ENCODE measurements at regions not wholly inside any gene's neighbourhood (a gene's known extent, or its start where the extent isn't known, plus 50 kb on each side); places are given as distances from the start of the nearest gene placed in this dataset.

GRCh38 chr2:7392076-7392787 is 475.0 kb downstream of the RNF144A start:
- DNase-seq, result no peak

DNA sequence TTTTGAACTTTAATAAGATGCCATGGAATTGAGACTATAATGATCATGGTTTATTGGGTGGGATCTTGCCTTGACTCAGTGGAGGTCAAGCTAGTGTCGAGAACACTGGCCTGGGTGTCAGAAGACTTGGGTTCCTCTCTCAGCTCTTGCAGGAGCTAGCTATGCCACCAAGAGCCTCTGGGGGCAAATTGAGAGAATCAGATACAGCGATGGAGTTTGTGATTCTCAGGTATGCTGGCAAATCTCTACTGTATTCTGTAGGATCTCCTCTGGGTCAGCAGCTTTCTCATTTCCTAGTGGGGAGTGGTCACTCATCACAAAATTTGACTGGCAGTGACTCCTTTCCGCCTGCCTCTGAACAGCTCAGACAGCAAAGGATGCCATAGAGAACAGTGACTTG is 477.0 kb downstream of the RNF144A start:
- DNase-seq, result no peak

DNA sequence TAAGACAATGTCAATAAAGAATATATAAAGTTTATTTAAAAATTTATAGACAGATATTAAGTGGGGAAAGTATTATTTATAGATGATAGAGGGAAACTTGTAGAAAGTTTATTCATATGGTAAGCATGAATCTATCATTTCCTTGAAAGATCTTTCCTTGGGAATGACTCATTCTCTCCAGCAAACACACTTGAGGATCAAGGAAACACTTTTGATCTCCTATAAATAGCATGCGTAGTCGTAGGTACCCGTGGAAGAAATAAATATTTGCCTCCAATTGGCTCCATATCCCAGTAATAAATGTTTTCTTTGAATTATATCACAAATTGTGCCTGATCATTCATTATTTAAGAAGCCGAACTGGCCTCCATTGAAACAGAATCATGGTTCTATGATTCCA is 483.4 kb downstream of the RNF144A start:
- DNase-seq, result no peak

DNA sequence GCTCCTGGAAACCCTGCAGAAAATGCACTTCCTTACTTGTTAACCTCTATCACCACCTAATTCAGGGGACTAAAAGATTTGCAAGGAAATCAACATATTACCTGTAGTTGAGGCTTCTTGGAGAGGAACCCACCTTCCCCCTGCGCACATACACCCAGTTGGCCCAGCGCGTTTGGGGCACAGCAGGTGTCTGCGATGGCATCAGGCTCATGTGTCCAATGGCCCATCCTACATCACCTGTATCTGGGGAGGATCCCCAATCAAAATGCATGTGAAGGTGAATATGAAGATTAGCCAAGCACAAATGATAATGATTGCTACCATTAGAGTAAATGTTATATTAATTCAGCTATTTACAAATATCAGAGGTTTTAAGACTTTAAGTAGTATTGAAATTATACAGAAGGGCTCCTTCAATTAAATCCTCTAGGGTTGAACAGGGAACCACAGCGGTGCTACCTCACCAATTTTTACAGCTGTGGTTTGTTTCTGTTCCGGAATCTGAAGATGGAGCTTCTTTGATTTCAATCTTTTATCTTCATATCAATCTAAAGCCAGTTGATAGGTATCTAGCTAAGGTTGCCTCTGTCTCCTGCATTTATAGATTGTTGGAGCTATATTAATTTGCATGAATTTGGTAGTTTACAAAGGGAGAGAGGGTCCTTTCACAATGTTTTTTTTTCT is 486.0 kb downstream of the RNF144A start:
- no peak for DNase-seq

- DNase-seq, result no peak
Measured at GRCh38 chr2:7405861-7406715, 488.9 kb downstream of the RNF144A start.

GRCh38 chr2:7407001-7407400 is 489.8 kb downstream of the RNF144A start:
- no peak for DNase-seq

GRCh38 chr2:7407906-7408680 is 490.9 kb downstream of the RNF144A start:
- DNase-seq, result no peak

GRCh38 chr2:7411691-7412090 is 494.5 kb downstream of the RNF144A start:
- DNase-seq, result no peak

DNA sequence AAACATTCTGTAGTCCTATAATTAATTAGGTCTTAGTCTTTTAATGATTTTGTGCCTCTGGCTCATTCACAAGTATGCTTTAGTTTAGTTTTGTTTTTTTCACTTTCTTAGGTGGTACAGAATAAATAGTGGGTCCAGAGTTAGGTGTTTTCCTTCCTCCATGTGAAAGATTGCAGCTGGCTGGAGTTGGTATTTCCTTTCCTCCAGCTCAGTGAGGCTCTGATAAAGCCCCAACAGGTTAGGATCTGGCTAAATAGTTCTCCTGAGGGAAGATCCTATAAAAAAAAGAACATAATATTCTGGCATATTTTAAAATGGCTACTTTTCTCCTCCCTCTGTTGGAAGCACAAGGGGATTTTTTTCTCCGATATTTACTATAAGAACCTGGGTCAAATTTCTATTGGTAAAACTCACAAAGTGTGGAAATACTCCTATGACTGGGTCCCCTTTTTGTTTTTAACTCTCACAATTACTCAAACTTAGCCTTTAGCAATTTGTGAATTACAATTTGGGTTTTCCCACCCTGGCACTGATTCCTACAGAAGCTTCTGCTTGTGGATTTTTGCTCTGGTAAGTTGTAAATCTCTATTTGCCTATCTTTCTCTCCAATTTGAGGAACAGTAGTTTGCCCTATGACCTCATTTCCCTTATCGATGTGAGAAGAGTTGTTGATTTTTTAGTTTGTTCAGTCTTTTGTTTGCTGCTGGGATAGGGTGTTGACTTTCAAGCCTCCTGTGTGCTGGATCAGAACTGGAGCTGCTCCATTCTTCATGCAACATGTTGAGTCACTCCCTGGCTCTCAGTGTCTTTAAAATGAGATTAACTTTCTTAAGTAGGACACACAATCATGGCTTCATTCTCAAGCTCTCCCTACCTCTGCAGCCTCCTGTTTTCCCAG is 500.9 kb downstream of the RNF144A start:
- no peak for DNase-seq

GRCh38 chr2:7419186-7419585 is 502.0 kb downstream of the RNF144A start:
- no peak for DNase-seq

- DNase-seq, result no peak
Measured at GRCh38 chr2:7419814-7420311, 502.7 kb downstream of the RNF144A start.

DNA sequence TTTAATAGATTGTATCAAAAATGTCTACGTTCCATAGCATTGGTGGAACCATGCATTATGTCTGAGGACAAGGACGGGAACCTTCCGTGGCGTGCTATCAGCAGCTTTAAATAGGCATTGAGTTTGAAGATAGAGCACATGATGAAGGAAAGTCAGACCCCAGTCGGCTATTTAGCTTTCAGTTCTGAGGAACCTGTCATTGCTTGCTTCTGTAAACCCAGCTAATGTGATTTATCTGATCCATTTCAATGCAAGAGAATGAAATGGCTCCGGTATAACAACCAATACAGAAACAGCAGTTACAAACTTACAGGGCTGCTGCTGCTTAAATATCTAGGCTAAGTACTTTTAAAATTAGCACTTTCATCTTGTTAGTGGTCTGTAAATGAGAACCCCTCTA is 503.3 kb downstream of the RNF144A start:
- DNase-seq, result no peak

DNA sequence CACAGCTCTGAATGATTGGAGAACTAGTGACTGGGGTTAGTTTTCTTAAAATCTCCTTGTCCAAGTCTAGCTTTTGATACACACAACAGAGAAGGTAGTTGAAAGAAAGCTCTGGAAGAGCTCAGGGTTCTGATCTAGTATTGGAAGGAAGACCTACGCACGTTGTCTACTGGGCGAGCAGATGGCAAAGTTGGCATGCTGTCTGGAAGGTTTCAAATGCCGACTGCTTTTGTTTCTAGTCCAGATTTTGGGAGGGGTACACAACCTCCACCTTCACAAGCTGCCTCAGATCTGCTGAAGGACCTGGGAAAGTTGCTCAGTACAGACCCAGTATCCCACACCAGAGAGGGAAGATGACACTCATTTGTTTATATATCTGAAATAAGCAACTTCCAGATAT is 507.3 kb downstream of the RNF144A start:
- no peak for DNase-seq

DNA sequence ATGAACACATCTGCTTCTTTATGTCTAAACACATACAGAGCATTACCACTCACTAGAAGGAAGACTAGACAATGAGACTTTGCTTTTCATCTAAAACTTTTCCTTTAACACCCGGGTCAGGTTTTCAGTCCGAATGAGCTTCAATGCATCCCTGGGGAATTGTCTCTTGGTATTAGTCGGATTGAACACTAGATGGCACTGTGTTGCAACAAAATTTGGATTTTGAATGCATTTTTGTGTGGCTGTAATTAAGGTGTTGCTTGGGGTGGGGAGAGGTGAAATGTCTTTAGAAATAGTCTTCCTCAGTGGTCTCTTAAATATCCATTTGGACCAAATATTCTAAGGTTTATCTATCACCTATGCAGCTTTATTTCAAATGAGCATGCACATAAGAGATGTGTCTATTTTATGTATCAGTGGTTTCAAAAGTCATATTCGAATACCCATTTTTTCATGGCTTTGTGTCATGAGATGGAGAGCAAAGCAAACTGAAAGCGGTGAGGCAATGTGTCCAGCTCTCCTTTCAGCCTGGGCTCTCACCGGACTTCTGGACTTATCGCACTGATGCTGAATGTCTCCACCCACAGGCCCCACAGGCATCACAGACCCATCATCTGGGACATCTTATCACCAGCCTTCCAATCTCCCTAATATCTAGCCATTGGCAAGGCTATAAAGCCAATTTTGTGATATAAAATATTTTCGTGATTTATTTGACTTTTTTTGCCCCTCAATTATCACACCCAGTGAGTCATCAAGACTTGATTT is 510.3 kb downstream of the RNF144A start:
- DNase-seq, result peak; percentile 71

DNA sequence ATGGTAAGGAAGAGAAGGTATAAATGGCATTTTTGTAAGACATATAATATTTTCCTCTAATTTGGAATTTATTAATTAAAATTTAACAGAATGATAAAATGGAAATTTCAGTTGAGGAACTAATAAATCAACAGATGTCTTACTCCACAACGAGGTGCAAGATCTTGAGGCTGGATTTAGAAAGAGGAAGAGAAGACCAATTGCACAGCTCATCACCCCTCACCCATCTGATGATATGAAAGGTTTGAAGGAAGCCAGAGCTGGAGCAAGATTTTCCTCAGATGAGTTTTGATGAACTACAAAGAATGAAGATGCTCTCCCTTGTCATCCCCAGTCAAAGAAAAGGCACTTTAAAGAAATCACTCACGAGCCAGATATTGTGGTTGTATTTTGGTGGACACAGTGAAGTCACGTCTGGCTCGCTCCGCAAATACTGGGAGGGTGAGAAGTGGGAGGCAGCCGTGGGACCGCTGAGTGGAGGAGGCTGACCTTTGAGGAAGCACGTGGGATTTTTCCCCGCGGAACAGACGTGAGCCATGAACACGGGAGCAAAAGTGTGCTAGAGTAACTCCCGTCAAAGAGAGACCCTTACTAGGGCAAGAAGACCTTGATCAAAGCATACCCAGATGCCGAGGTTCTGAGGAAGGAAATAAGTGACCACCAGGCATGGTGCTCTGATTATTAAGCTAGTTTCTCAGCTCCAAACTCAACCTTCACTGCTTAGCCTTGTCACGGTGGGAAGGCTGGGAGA is 511.4 kb downstream of the RNF144A start:
- no peak for DNase-seq

DNA sequence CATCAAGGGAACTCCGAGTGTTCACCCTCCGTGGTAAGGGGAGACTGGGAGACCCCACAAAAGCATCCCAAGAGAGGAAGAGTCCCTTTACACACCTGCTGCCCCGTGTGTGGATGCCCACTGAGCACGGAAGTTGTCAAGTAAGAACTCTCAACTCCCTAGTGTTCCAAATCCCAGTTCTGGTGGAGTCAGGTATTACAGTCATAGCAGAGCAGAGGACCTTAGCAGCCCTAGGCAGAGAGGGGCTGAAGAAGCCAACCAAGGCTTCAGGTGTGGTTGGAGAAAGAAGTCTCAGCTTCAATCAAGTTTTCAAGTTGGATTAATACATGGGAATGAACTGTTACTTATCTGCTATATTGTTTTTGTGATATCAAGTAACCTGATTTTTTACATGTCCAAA is 512.5 kb downstream of the RNF144A start:
- no peak for DNase-seq

- DNase-seq, result peak; percentile 23
Measured at GRCh38 chr2:7430421-7430868, 513.2 kb downstream of the RNF144A start.

DNA sequence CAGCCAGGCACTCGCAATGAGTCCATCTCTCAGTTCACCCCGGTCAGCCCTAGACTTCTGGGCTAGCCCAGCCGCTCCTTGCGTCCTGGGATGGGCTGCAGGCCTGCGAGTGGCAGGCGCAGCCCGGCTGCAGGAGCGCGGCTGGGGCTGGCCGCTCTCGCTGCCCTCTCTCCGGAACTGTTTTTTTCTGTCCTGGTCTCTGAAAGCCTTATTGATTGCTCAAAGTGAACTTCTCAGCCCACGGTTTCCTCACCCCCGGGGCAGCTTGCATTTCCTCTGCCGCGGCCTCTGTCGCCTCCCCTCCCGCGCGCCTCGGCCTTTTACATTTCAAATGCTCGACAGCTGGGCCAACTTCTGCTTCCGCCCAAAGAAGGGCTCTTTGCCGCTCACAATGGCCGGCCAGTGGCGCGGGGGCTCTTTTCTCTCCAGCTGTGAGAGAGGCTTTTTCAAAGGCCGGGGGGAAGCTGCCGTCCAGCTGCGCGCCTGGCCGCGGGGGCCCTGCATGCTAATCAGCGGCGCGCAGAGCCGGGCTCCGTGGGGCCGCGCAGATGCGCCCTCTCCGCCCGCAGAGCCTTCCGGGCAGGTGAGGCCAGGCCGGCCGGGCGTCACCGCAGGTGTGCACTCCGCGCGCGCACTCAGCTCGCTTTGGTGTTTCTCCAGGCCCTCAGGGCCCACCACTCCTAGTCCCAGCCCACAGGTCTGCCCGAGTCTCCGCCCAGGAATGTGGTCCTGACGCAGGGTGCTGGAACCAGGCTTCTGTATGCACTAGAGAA is 513.8 kb downstream of the RNF144A start:
- DNase-seq, result peak; percentile 35

GRCh38 chr2:7432436-7432835 is 515.2 kb downstream of the RNF144A start:
- DNase-seq, result no peak
